Nephron (organoid): ENCODE measurements at regions not wholly inside any gene's neighbourhood (a gene's known extent, or its start where the extent isn't known, plus 50 kb on each side); places are given as distances from the start of the nearest gene placed in this dataset.

Experiments
- H3K27ac Mint-ChIP-seq, 3 experiments: 2 replicates each; pipeline ENCODE4 v1.8.0; 2020; ENCODE audit warnings: mixed read lengths in 3 of 3, mild to moderate bottlenecking in 2 of 3, moderate library complexity in 1 of 3
- H3K27me3 Mint-ChIP-seq: 2 replicates; pipeline ENCODE4 v1.8.0; 2021; ENCODE audit warnings: low read depth, mild to moderate bottlenecking, moderate library complexity, mixed read lengths
- H3K36me3 Mint-ChIP-seq: 2 replicates; pipeline ENCODE4 v1.8.0; 2020; ENCODE audit warnings: low read depth, mixed read lengths
- H3K4me1 Mint-ChIP-seq: 2 replicates; pipeline ENCODE4 v1.8.0; 2020; ENCODE audit warnings: mixed read lengths
- H3K4me3 Mint-ChIP-seq, 3 experiments: 2 replicates each; pipeline ENCODE4 v1.8.0; 2020; ENCODE audit warnings: mild to moderate bottlenecking in 3 of 3, mixed read lengths in 3 of 3, moderate library complexity in 2 of 3
- H3K9me3 Mint-ChIP-seq: 2 replicates; pipeline ENCODE4 v1.8.0; 2020; ENCODE audit warnings: mixed read lengths
- CTCF ChIP-seq, 3 experiments: fragments of 200-600 bp; sonication (generic); IDR thresholded peaks; one replicate each; pipeline ENCODE4 v1.5.0; 2021; ENCODE audit warnings: antibody characterized with exemption in 3 of 3; ENCODE audit not compliant: unreplicated experiment in 3 of 3

DNA sequence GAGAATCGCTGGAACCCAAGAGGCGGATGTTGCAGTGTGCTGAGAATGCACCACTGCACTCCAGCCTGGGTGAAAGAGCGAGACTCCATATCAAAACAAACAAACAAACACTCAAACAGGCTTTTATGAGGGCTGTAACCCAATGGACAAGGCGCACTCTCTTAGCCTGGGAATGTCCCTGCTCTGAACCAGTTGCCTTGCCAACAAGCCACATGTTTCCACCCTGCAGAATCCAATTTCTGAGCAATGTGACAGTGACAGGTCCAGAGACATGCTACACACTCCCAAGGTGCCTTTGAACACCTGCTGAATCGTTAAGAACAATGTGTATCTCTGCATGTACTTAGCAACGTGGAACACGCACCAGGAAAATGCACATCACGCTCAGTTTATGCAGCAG, 186.8 kb upstream of the AUTS2 start:
- no peak for TF ChIP-seq CTCF (IDR thresholded peaks at IDR 0.05; ENCODE audit: unreplicated experiment in 3 of 3)
- H3K9me3 Mint-ChIP-seq: peaks cover 8% of the 10 kb centered on the region
- H3K27me3 Mint-ChIP-seq: peaks cover 28% of the 10 kb centered on the region
- H3K36me3 Mint-ChIP-seq: no peaks in the 10 kb centered on the region
- H3K27ac Mint-ChIP-seq: no peak overlapping the region
- H3K4me1 Mint-ChIP-seq: no peaks in the 10 kb centered on the region
- no peak overlapping the region for H3K4me3 Mint-ChIP-seq

DNA sequence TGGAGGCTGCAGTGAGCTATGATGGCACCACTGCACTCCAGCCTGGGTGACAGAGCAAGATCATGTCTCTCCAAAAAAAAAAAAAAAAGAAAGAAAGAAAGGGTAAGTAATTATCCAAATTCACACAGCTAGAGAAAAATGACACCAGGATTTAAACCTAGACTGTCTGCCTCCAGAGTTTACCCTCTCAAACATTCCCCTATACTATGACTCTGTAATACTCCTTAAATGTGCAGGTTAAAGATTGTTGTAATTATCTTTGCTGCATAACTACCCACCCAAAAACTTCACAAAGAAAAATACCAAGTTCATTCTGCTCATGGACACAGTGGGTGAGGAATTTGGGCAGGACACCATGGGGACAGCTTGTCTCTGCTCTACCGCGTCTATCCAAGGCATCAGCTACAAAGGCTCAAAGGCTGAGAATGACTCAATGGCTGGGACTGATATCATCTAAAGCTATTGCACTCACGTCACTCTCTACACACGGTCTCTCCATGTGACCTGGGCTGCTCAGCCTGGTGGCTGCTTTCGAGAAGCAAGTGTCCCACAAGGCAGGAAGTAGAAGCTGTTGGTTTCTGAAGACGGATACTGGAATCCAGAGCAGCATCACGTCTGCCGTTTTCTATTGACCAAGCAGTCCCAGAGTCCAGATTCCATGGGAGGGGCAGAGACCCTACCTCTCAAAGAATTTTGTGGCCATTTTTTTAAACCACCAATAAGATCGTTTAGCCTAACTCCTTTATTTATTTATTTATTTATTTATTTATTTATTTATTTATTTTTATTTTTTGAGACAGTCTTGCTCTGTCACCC, 185.7 kb upstream of the AUTS2 start:
- H3K27me3 Mint-ChIP-seq: peaks cover 28% of the 10 kb centered on the region
- H3K27ac Mint-ChIP-seq: no peak overlapping the region
- no peak overlapping the region for H3K4me3 Mint-ChIP-seq
- H3K36me3 Mint-ChIP-seq: no peaks in the 10 kb centered on the region
- H3K9me3 Mint-ChIP-seq: peaks cover 11% of the 10 kb centered on the region
- no peak for TF ChIP-seq CTCF (IDR thresholded peaks at IDR 0.05; ENCODE audit: unreplicated experiment in 3 of 3)
- H3K4me1 Mint-ChIP-seq: no peaks in the 10 kb centered on the region

DNA sequence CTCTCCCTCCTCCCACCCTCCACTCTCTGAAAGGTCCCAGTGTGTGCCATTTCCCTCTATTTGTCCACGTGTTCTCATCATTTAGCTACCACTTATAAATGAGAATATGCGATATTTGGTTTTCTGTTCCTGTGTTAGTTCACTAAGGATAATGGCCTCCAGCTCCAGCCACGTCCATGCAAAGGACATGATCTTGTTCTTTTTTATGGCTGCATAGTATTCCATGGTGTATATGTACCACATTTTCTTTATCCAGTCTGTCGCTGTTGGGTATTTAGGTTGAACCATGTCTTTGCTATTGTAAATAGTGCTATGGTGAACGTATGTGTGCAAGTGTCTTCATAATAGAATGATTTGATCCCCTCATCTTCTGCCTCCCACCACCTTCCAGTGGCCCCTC, 183.7 kb upstream of the AUTS2 start:
- Mint-ChIP-seq H3K27me3 (peaks cover 36% of the 10 kb centered on the region), H3K36me3 (peaks cover 3% of the 10 kb centered on the region), H3K4me3 (no peak overlapping the region), H3K27ac (no peak overlapping the region), H3K9me3 (peaks cover 19% of the 10 kb centered on the region), H3K4me1 (peaks cover 9% of the 10 kb centered on the region)
- TF ChIP-seq CTCF (IDR thresholded peaks at IDR 0.05; ENCODE audit: unreplicated experiment in 3 of 3): no peak

DNA sequence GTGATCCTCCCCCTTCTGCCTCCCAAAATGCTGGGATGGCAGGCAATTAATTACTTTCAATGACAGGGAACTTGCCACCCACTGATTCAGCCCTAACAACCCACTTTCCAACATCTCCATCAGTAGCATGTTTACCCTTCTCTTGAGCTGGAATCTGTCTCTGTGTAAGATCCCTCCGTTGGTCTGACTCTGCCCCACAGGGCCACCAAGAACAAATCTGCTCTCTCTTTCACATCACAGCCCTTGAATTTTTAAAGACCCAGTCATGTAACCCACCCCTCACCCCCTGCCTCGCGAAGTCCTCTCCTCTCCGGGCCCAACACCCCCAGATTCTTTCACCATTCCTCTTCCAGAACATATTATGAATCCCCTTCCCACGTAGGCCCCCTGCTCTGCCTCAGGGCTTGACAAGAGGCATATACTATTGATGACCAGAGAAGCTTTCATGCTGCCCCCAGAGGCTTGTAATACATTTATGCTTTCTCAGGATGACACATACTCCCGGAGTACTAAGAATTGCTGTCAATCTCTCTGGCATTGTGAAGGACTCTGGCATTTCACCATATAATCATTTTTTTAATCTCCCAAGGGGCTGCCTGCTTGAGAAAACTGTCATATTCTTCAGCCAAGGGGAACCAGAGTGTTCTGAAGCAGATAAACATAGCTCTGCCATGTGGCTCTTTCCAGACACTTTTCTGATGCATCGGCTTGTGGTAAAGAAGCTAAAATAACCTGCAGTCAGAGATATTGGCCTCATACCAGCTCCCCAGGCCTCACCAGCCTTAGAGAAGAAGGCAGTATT, 179.2 kb upstream of the AUTS2 start:
- no peak overlapping the region for H3K4me3 Mint-ChIP-seq

DNA sequence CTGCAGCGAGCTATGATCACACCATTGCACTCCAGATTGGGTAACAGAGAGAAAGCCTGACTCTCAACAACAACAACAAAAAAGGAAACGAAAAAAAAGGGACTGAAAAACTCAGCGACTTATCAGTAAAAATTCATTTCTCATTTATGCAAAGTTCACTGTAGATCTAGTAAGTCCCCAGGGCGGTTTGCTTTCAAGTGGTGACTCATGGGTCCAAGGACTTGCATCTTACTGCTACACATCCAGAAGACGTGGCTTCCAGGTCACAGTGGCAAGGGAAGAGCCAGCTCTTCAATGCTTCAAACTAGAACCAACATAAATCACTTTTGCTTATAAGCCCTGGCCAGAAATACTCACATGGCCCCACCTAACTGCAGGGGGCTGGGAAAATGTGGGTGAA, 178.3 kb upstream of the AUTS2 start:
- Mint-ChIP-seq H3K4me1 (peaks cover 23% of the 10 kb centered on the region), H3K36me3 (peaks cover 3% of the 10 kb centered on the region), H3K9me3 (peaks cover 15% of the 10 kb centered on the region)

More for the DNA sequence above, 179.2 kb upstream of the AUTS2 start:
- TF ChIP-seq CTCF (IDR thresholded peaks at IDR 0.05; ENCODE audit: unreplicated experiment in 3 of 3): no peak
- Mint-ChIP-seq H3K36me3 (peaks cover 3% of the 10 kb centered on the region), H3K27me3 (peaks cover 18% of the 10 kb centered on the region), H3K27ac (peak overlapping the region; percentile 6 to 63 (median 44)), H3K4me1 (peaks cover 23% of the 10 kb centered on the region), H3K9me3 (peaks cover 19% of the 10 kb centered on the region)

More for the DNA sequence above, 178.3 kb upstream of the AUTS2 start:
- TF ChIP-seq CTCF (IDR thresholded peaks at IDR 0.05; ENCODE audit: unreplicated experiment in 3 of 3): no peak
- Mint-ChIP-seq H3K27ac (peak overlapping the region in 1 of 3 experiments; percentile 56), H3K27me3 (peaks cover 21% of the 10 kb centered on the region), H3K4me3 (no peak overlapping the region)
